Caki2 (cell line): ENCODE measurements at regions not wholly inside any gene's neighbourhood (a gene's known extent, or its start where the extent isn't known, plus 50 kb on each side); places are given as distances from the start of the nearest gene placed in this dataset.
A peak's percentile ranks its signal among the peaks of the same experiment; 100 is the strongest.
"Not testable (repeated sequence)": the region's sequence is repeated elsewhere in the genome, so short reads cannot be mapped to it uniquely, and the experiment has no call there.

Experiments
- DNase-seq: peaks from one replicate; pipeline ENCODE4 v3.0.0-alpha.2; 2015; ENCODE audit warnings: low read depth
- in situ Hi-C: cut with HindIII; loops from 2 replicates; pipeline ENCODE4 v1.10.0; 2016; ENCODE audit warnings: low sequenced_read_pairs, low pct_unique_long_range_greater_than_20kb, mixed read lengths

- peak; percentile 59 for DNase-seq
- in situ Hi-C loops, result no loop called here
Measured at GRCh38 chr5:36739751-36740221, 133.4 kb downstream of the SLC1A3 start.

- in situ Hi-C loops, result no loop called here
- no peak for DNase-seq
Measured at GRCh38 chr5:36740259-36740898, 134.0 kb downstream of the SLC1A3 start.

DNA sequence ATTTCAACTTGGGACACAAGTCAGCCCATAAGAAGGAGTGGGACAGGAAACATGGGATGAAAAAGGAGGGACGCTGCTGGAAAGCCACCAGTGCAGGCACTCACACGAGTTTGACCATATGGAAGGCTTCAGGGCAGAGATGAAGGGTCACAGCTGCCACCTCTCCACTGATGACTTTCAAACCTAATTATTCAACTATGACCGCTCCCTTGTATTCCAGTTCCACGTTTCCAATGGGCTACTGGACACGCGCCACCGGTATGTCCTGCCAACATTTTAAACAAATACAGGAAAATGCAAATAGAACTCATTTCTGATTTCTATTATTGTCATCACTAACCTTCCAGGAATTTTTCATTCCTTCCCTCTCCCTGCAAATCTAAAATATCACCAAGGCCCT is 134.7 kb downstream of the SLC1A3 start:
- no peak for DNase-seq
- in situ Hi-C loops, result no loop called here

- DNase-seq, result peak; percentile 76
- in situ Hi-C loops, result no loop called here
Measured at GRCh38 chr5:36743891-36744772, 132.4 kb upstream of the NIPBL start.

DNA sequence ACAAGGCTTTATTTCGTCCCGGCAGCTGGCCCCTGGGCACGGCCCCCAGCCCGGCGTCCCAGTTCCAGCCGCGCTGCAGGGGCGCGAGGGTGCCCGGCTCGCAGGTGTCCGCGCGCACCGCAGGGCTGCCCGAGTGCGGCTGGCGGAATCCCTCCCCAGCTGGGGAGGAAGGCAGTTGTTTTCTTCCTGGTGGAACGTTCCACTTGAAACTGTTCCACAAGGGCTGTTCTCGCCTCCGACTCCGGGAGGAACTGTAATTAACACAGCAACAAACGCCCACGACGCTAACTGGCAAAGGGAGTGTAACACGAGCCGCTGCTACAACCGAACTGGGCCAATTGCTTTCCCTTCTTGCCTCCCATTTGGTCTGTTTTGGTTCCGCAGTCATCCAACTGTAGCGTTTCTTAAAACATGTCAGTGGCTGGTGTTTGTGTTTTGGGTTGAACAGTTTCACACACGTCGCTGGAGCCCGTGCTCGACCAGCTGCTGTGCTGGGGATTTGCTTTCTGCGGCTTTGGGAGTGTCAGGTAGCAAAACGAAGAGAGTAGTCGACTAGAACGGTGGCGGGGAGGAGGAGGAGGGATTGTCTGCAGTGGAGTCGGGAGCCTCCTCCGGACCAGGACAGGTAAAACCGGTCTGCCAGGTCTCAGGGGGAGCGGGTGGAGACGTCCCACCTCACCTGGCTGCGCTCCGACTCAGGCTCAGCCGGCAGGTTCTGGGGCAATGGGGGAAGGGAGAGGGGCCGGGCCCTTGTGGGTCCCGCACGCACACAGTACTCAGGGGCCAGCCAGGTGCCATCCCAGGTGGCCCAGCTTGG is 131.6 kb upstream of the NIPBL start:
- in situ Hi-C loops, result no loop called here

GRCh38 chr5:36747794-36748193 is 128.8 kb upstream of the NIPBL start:
- DNase-seq, in situ Hi-C loops: not testable (repeated sequence)

More for the DNA sequence above, 131.6 kb upstream of the NIPBL start:
- DNase-seq, result peak; percentile 71

DNA sequence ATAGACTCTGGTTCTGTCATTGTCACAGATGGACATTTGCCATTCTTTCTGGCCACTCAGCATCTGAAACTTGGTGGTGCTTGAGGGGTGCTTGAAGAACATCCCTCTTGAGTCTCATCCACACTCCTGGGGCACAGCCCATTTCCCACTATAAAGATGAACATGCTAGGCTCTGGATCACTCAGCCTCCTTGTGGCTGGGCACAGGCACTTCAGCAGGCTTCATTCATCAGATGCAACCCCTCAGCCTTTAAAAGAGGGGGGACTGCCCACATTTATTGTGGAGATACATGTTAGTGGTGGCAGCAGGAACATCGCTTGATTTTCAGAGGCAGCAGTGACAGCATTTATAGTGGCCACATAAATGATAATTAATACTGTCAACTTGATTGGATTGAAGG is 124.7 kb upstream of the NIPBL start:
- DNase-seq, result no peak
- in situ Hi-C loops, result no loop called here

DNA sequence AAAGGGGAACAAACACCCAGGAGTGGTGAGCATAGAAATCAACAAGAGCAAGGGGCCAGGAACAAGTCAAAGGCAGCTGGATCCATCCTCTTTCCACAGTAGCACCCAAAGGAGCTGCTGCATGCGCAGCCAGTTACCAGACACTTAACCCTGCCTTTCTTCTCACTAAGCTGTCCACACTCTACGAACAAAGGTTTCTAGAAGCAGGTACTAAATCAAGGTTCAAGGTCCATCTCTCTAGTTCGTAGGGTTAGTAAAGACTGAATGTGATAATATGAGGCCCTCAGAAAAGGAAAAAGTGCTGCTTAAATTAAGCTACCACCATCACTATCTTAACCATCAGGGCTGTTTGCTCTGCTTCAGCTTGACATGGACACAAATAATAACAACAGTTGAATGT is 121.2 kb upstream of the NIPBL start:
- no peak for DNase-seq
- in situ Hi-C loops, result no loop called here

GRCh38 chr5:36755920-36756488 is 120.6 kb upstream of the NIPBL start:
- DNase-seq, result no peak
- in situ Hi-C loops, result no loop called here

- in situ Hi-C loops, result no loop called here
- DNase-seq, result no peak
Measured at GRCh38 chr5:36756848-36757247, 119.7 kb upstream of the NIPBL start.

DNA sequence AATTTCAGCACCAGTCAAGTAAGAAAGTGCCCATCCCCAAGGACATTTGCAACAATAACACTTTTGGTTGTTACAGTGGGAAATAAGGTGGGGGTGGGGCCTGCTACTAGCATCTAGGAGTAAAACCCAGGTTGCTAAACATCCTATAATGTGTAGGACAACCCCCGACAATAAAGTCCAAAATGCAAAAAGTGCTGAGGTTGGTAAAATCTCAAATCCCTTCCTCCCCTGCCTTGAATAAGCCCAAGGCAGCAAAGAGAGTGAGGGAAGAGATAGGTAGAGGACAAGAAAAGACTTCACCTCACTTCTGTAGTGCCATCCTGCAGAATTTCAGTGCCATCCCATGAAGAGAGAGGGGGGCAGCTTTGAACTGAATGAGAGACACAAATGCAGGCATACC is 117.5 kb upstream of the NIPBL start:
- no peak for DNase-seq

DNA sequence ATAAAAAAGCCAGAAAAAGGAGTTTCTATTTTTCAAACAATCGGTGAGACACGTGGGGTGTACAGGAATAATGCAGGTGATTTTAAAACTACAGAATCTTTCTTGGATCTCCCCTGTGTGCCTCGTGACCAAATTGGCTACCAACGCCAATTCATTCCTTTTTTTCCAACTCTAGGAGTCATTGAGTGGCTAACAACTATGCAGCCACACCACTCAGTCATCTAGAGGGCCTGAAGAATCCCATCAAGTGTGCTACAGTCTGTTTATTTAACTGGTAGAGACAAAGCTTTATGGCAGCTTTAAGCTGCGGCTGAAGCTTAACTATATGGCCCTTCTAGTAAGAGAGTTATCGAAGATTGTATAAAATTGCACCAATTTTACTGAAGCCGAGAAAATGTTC is 113.1 kb upstream of the NIPBL start:
- DNase-seq, result no peak
- in situ Hi-C loops, result no loop called here

More for the DNA sequence above, 117.5 kb upstream of the NIPBL start:
- in situ Hi-C loops, result no loop called here

GRCh38 chr5:36765876-36766275 is 110.7 kb upstream of the NIPBL start:
- DNase-seq, result no peak
- in situ Hi-C loops, result no loop called here

- DNase-seq, result no peak
- in situ Hi-C loops, result no loop called here
Measured at GRCh38 chr5:36766981-36767380, 109.6 kb upstream of the NIPBL start.

- in situ Hi-C loops, result no loop called here
- no peak for DNase-seq
Measured at GRCh38 chr5:36768450-36768849, 108.1 kb upstream of the NIPBL start.

DNA sequence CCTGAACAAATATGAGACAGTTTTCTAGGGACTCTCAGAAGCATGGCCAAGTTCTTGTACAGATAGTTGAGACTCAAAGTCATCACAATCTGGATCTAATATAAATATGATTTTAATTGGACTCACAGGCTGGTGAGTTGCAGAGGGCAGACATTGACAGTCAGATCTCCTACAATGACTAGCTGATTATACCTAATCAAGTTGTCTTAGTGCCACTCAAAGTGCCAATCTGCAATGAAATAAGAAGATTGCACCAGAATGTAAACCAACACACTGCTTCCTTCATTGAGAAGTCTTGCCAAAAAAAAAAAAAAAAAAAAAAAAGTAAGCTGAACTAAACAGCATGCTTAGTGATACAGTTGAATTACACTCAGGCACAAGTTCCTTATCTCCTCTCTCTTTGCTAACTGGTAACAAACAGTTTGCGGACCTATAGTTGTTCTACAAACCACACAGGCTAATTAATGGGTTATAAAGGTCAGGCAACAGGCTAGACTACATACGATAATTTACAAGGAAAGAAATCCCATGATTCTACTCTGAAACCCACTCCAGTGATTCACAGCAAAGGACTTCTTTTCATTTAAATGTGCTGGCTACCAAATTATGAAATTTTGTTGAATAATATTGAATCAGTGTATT is 107.3 kb upstream of the NIPBL start:
- DNase-seq, result no peak

DNA sequence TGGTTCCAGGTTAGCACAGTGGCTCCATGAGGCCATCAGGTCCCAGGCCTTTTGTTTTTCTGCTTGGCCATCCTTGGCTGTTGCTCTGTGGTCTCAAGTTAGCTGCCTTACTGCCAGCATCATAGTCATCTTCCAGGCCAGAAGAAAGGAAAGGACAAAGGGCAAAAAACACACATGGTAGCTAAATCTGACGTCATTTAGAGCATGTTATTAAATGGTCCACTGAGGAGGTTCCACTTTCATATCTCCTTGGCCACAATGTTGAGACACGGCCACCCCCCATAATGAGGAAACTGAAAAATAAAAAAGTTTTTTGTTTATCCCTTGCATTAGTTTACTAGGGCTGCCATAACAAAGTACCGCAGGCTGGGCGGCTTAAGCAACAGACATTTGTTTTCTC is 106.4 kb upstream of the NIPBL start:
- DNase-seq, result no peak
- in situ Hi-C loops, result no loop called here

More for the DNA sequence above, 107.3 kb upstream of the NIPBL start:
- in situ Hi-C loops, result no loop called here
